ENCODE measurements at regions not wholly inside any gene's neighbourhood (a gene's known extent, or its start where the extent isn't known, plus 50 kb on each side); places are given as distances from the start of the nearest gene placed in this dataset.

DNA sequence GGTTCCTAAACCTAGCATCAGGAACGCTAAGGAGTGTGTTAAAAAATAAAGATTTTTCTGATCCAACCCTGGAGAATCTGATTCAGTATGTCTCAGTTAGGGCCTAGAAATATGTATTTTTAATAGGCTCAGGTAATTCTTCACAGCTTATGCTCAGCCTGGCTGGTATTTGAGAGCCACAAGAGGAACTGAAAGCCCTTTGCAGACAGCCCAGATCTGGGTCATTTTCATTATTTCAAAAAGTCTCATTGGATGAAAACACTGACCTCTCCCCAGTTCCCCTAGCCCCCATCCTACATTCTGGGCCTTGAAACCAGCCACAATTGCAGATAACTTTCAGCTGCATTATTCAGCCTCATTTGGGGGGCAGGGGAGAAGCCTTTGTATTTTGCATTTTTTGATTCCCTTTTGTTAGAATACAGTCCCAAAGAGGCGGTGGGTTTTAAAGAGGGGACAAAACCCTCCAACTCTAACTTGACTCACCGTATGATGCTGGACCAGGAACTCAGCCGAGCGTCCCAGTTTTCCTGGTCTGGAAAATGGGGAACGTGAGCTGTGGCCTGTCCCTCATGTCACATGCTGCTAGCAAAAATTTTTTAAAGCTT, 66.0 kb upstream of the LARGE1 start:
- ATAC-seq: no peak
- Histone ChIP-seq H3K9ac (ENCODE audit: insufficient read depth, low read depth, low read length) (no peak overlapping the region), H4K20me1 (ENCODE audit: insufficient read depth, low read length) (no peaks in the 10 kb centered on the region), H3K4me3 (replicated peaks in 1 of 3; ENCODE audit: insufficient read depth in 1 of 3, low read depth in 2 of 3, low read length in 3 of 3) (no peak overlapping the region), H3K4me1 (ENCODE audit: insufficient read depth, low read length) (no peaks in the 10 kb centered on the region), H3K27me3 (ENCODE audit: control insufficient read depth in 1 of 2, insufficient read depth in 2 of 2, low read length in 2 of 2) (peaks cover 0 to 3% of the 10 kb centered on the region in 2 experiments; a peak in 1 of 5 replicates), H3K27ac (ENCODE audit: extremely low read length, insufficient read depth, low read length) (no peak overlapping the region), H3K9me3 (ENCODE audit: low read length) (no peaks in the 10 kb centered on the region), H2AFZ (ENCODE audit: low read length) (no peak overlapping the region), H3K36me3 (replicated peaks in 1 of 2; ENCODE audit: control insufficient read depth in 1 of 2, insufficient read depth in 2 of 2, low read length in 2 of 2) (no peaks in the 10 kb centered on the region), H3K79me2 (ENCODE audit: insufficient read depth, low read length) (no peaks in the 10 kb centered on the region), H3K4me2 (ENCODE audit: low read depth, low read length) (no peak overlapping the region)
- ChIA-PET CTCF (ENCODE audit: low intra/inter-chr PET ratio, low total read pairs) (no interaction called here), POLR2A (no interaction called here)
- no peak for DNase-seq (ENCODE audit: low spot score)
- intact Hi-C loops (cut with micrococcal nuclease; ENCODE audit: unreplicated experiment) (no loop called here), in situ Hi-C loops (cut with HindIII; ENCODE audit: extremely low pct_ligation_motif_present, low pct_unique_long_range_greater_than_20kb) (no loop called here)
- WGBS (ENCODE audit: low lambda C conversion rate): 40% methylated on average over 6 of the region's 6 CpGs
- no peak for FAIRE-seq
- TF ChIP-seq TRAFD1 (CRISPR knock-in tag; IDR thresholded peaks at IDR 0.05; ENCODE audit: borderline replicate concordance) (no peak), ATF4 (CRISPR knock-in tag; IDR thresholded peaks at IDR 0.05) (no peak), CREBL2 (CRISPR knock-in tag; IDR thresholded peaks at IDR 0.05; ENCODE audit: borderline replicate concordance) (no peak), ZNF136 (CRISPR knock-in tag; IDR thresholded peaks at IDR 0.05; ENCODE audit: low read depth) (no peak), BHLHE40 (IDR thresholded peaks at IDR 0.05; ENCODE audit: low read length) (no peak), ZSCAN12 (CRISPR knock-in tag; IDR thresholded peaks at IDR 0.05) (no peak), ZHX1 (CRISPR knock-in tag; IDR thresholded peaks at IDR 0.05; ENCODE audit: low read depth) (no peak), ZNF235 (CRISPR knock-in tag; IDR thresholded peaks at IDR 0.05; ENCODE audit: borderline replicate concordance) (no peak), MIER3 (CRISPR knock-in tag; IDR thresholded peaks at IDR 0.05; ENCODE audit: borderline replicate concordance) (no peak), MBD4 (IDR thresholded peaks at IDR 0.05; ENCODE audit: borderline replicate concordance, low read length) (no peak), NFKB2 (CRISPR knock-in tag; IDR thresholded peaks at IDR 0.05; ENCODE audit: borderline replicate concordance) (no peak), SUZ12 (IDR thresholded peaks at IDR 0.05; ENCODE audit: low read depth, low read length) (no peak), RNF2 (conservative IDR thresholded peaks at IDR 0.05; ENCODE audit: low read depth) (no peak), SOX13 (IDR thresholded peaks at IDR 0.05) (no peak), SOX13 (CRISPR knock-in tag; conservative IDR thresholded peaks at IDR 0.05 in 1 of 2, IDR thresholded peaks at IDR 0.05 in 1 of 2) (no peak), ATRX (CRISPR knock-in tag; IDR thresholded peaks at IDR 0.05; ENCODE audit: borderline replicate concordance) (no peak), MIXL1 (CRISPR knock-in tag; IDR thresholded peaks at IDR 0.05) (no peak), ZC3H4 (CRISPR knock-in tag; IDR thresholded peaks at IDR 0.05; ENCODE audit: borderline replicate concordance) (no peak), ZNF24 (IDR thresholded peaks at IDR 0.05) (no peak), HMG20B (CRISPR knock-in tag; conservative IDR thresholded peaks at IDR 0.05) (no peak)
- BruUV-seq (replicated peaks): no TSS peak

Data from HepG2 (cell line).